Activated CD4-positive, alpha-beta memory T cell treated with anti-CD3 and anti-CD28 coated beads for 36 hours (primary cell): ENCODE measurements at regions not wholly inside any gene's neighbourhood (a gene's known extent, or its start where the extent isn't known, plus 50 kb on each side); places are given as distances from the start of the nearest gene placed in this dataset.
"Not testable (repeated sequence)": the region's sequence is repeated elsewhere in the genome, so short reads cannot be mapped to it uniquely, and the experiment has no call there.

Experiments
- CTCF ChIA-PET: fragments of 350-600 bp; sonication (Branson Sonifier 250); formaldehyde crosslinking; loops from one replicate; lab custom pipeline; 2021; ENCODE audit warnings: antibody characterized with exemption, inconsistent platforms; lab: Charles Lee
- POLR2A ChIA-PET: fragments of 350-600 bp; sonication (Branson Sonifier 250); formaldehyde crosslinking; loops from one replicate; lab custom pipeline; 2021; ENCODE audit warnings: antibody characterized with exemption; lab: Charles Lee
- DNase-seq: peaks from one replicate; pipeline ENCODE4 v3.0.0-alpha.2; 2020
- H3K27ac Mint-ChIP-seq: one replicate; pipeline ENCODE4 v1.8.0; 2021; ENCODE audit warnings: mixed read lengths
- H3K27me3 Mint-ChIP-seq: one replicate; pipeline ENCODE4 v1.8.0; 2021; ENCODE audit warnings: mixed read lengths
- H3K36me3 Mint-ChIP-seq: one replicate; pipeline ENCODE4 v1.8.0; 2021; ENCODE audit warnings: mixed read lengths
- H3K4me1 Mint-ChIP-seq: one replicate; pipeline ENCODE4 v1.8.0; 2021; ENCODE audit warnings: low read depth, mixed read lengths
- H3K4me3 Mint-ChIP-seq: one replicate; pipeline ENCODE4 v1.8.0; 2021; ENCODE audit warnings: mild to moderate bottlenecking, mixed read lengths
- H3K9me3 Mint-ChIP-seq: one replicate; pipeline ENCODE4 v1.8.0; 2021; ENCODE audit warnings: mixed read lengths
- intact Hi-C: fragments of 100-400 bp; cut with micrococcal nuclease; formaldehyde crosslinking; loops from one replicate; pipeline ENCODE4 v1.15.1; 2023

GRCh38 chr6:112466373-112467151, 119.4 kb downstream of the RFPL4B start:
- no peak overlapping the region for H3K27ac Mint-ChIP-seq
- CTCF ChIA-PET: no interaction called here
- no peak for DNase-seq
- no peaks in the 10 kb centered on the region for H3K9me3 Mint-ChIP-seq
- intact Hi-C loops: no loop called here
- H3K36me3 Mint-ChIP-seq: no peaks in the 10 kb centered on the region
- POLR2A ChIA-PET: no interaction called here
- no peaks in the 10 kb centered on the region for H3K4me1 Mint-ChIP-seq
- H3K27me3 Mint-ChIP-seq: no peaks in the 10 kb centered on the region
- no peak overlapping the region for H3K4me3 Mint-ChIP-seq

GRCh38 chr6:112468359-112468758, 121.2 kb downstream of the RFPL4B start:
- ChIA-PET CTCF (no interaction called here), POLR2A (no interaction called here)
- Mint-ChIP-seq H3K9me3 (no peaks in the 10 kb centered on the region), H3K27me3 (no peaks in the 10 kb centered on the region), H3K4me3 (no peak overlapping the region), H3K27ac (no peak overlapping the region), H3K36me3 (no peaks in the 10 kb centered on the region), H3K4me1 (no peaks in the 10 kb centered on the region)
- intact Hi-C loops: no loop called here
- DNase-seq: no peak

GRCh38 chr6:112469306-112469705, 122.2 kb downstream of the RFPL4B start:
- H3K4me1 Mint-ChIP-seq: no peaks in the 10 kb centered on the region
- POLR2A ChIA-PET: no interaction called here

GRCh38 chr6:112470376-112470775, 123.2 kb downstream of the RFPL4B start:
- CTCF ChIA-PET: no interaction called here
- intact Hi-C loops: no loop called here
- no peak for DNase-seq
- H3K4me1 Mint-ChIP-seq: no peaks in the 10 kb centered on the region
- H3K4me3 Mint-ChIP-seq: no peak overlapping the region
- no peaks in the 10 kb centered on the region for H3K27me3 Mint-ChIP-seq
- no peak overlapping the region for H3K27ac Mint-ChIP-seq
- POLR2A ChIA-PET: no interaction called here
- H3K9me3 Mint-ChIP-seq: no peaks in the 10 kb centered on the region
- no peaks in the 10 kb centered on the region for H3K36me3 Mint-ChIP-seq

More at GRCh38 chr6:112469306-112469705, 122.2 kb downstream of the RFPL4B start:
- Mint-ChIP-seq H3K4me3 (no peak overlapping the region), H3K9me3 (no peaks in the 10 kb centered on the region), H3K36me3 (no peaks in the 10 kb centered on the region), H3K27ac (no peak overlapping the region), H3K27me3 (no peaks in the 10 kb centered on the region)
- CTCF ChIA-PET: no interaction called here
- intact Hi-C loops: no loop called here
- DNase-seq: no peak

GRCh38 chr6:112470950-112471349, 123.8 kb downstream of the RFPL4B start:
- ChIA-PET CTCF (no interaction called here), POLR2A (no interaction called here)
- H3K36me3 Mint-ChIP-seq: no peaks in the 10 kb centered on the region
- no peak overlapping the region for H3K27ac Mint-ChIP-seq
- no peaks in the 10 kb centered on the region for H3K4me1 Mint-ChIP-seq
- intact Hi-C loops: no loop called here
- no peak for DNase-seq
- no peaks in the 10 kb centered on the region for H3K9me3 Mint-ChIP-seq
- H3K4me3 Mint-ChIP-seq: no peak overlapping the region
- no peaks in the 10 kb centered on the region for H3K27me3 Mint-ChIP-seq

- intact Hi-C loops: no loop called here
- no peak for DNase-seq
- Mint-ChIP-seq H3K4me3 (no peak overlapping the region), H3K36me3 (no peaks in the 10 kb centered on the region), H3K27me3 (no peaks in the 10 kb centered on the region), H3K4me1 (no peaks in the 10 kb centered on the region), H3K9me3 (no peaks in the 10 kb centered on the region), H3K27ac (no peak overlapping the region)
- ChIA-PET POLR2A (no interaction called here), CTCF (no interaction called here)
Observed at GRCh38 chr6:112475083-112475482, 128.0 kb downstream of the RFPL4B start.

GRCh38 chr6:112477125-112477524, 130.0 kb downstream of the RFPL4B start:
- H3K4me1 Mint-ChIP-seq: no peaks in the 10 kb centered on the region
- no peaks in the 10 kb centered on the region for H3K9me3 Mint-ChIP-seq
- ChIA-PET CTCF (no interaction called here), POLR2A (no interaction called here)
- no peak overlapping the region for H3K27ac Mint-ChIP-seq
- H3K4me3 Mint-ChIP-seq: no peak overlapping the region
- H3K27me3 Mint-ChIP-seq: no peaks in the 10 kb centered on the region
- DNase-seq: no peak
- H3K36me3 Mint-ChIP-seq: no peaks in the 10 kb centered on the region
- intact Hi-C loops: no loop called here

- POLR2A ChIA-PET: interaction anchor here (0.6 kb wide), 1 partner anchor 210 kb away, joined by 3 read pairs; no protein-coding TSS in a partner anchor
- Mint-ChIP-seq H3K9me3 (no peaks in the 10 kb centered on the region), H3K27me3 (no peaks in the 10 kb centered on the region), H3K4me3 (no peak overlapping the region), H3K27ac (no peak overlapping the region), H3K36me3 (no peaks in the 10 kb centered on the region), H3K4me1 (no peaks in the 10 kb centered on the region)
- CTCF ChIA-PET: no interaction called here
- intact Hi-C loops: no loop called here
- no peak for DNase-seq
Observed at GRCh38 chr6:112478036-112478435, 130.9 kb downstream of the RFPL4B start.

- intact Hi-C loops, H3K36me3 Mint-ChIP-seq, H3K4me1 Mint-ChIP-seq, DNase-seq, H3K27me3 Mint-ChIP-seq, CTCF ChIA-PET, H3K27ac Mint-ChIP-seq, H3K4me3 Mint-ChIP-seq, POLR2A ChIA-PET, H3K9me3 Mint-ChIP-seq: not testable (repeated sequence)
Observed at GRCh38 chr6:112479975-112480374, 132.8 kb downstream of the RFPL4B start.

GRCh38 chr6:112480553-112480952, 133.4 kb downstream of the RFPL4B start:
- POLR2A ChIA-PET: no interaction called here
- intact Hi-C loops: no loop called here

GRCh38 chr6:112481211-112481610, 134.1 kb downstream of the RFPL4B start:
- ChIA-PET POLR2A (no interaction called here), CTCF (no interaction called here)
- intact Hi-C loops: no loop called here
- no peak for DNase-seq
- Mint-ChIP-seq H3K27me3 (no peaks in the 10 kb centered on the region), H3K4me3 (no peak overlapping the region), H3K27ac (no peak overlapping the region), H3K4me1 (no peaks in the 10 kb centered on the region), H3K9me3 (no peaks in the 10 kb centered on the region), H3K36me3 (no peaks in the 10 kb centered on the region)

More at GRCh38 chr6:112480553-112480952, 133.4 kb downstream of the RFPL4B start:
- H3K9me3 Mint-ChIP-seq: no peaks in the 10 kb centered on the region
- H3K4me1 Mint-ChIP-seq: no peaks in the 10 kb centered on the region
- H3K36me3 Mint-ChIP-seq: no peaks in the 10 kb centered on the region
- CTCF ChIA-PET: no interaction called here
- H3K27me3 Mint-ChIP-seq: no peaks in the 10 kb centered on the region
- no peak overlapping the region for H3K4me3 Mint-ChIP-seq
- no peak for DNase-seq
- no peak overlapping the region for H3K27ac Mint-ChIP-seq

- Mint-ChIP-seq H3K4me1 (no peaks in the 10 kb centered on the region), H3K36me3 (no peaks in the 10 kb centered on the region), H3K9me3 (no peaks in the 10 kb centered on the region), H3K27ac (no peak overlapping the region), H3K27me3 (no peaks in the 10 kb centered on the region), H3K4me3 (no peak overlapping the region)
- DNase-seq: no peak
- CTCF ChIA-PET: no interaction called here
- intact Hi-C loops: no loop called here
- POLR2A ChIA-PET: no interaction called here
Observed at GRCh38 chr6:112482373-112482772, 135.2 kb downstream of the RFPL4B start.

- Mint-ChIP-seq H3K36me3 (no peaks in the 10 kb centered on the region), H3K27me3 (peaks cover 3% of the 10 kb centered on the region), H3K9me3 (no peaks in the 10 kb centered on the region), H3K4me1 (no peaks in the 10 kb centered on the region), H3K27ac (no peak overlapping the region), H3K4me3 (no peak overlapping the region)
- CTCF ChIA-PET: no interaction called here
- intact Hi-C loops: no loop called here
- DNase-seq: no peak
- POLR2A ChIA-PET: no interaction called here
Observed at GRCh38 chr6:112485120-112485826, 138.1 kb downstream of the RFPL4B start.
